ENCODE measurements at regions not wholly inside any gene's neighbourhood (a gene's known extent, or its start where the extent isn't known, plus 50 kb on each side); places are given as distances from the start of the nearest gene placed in this dataset.

DNA sequence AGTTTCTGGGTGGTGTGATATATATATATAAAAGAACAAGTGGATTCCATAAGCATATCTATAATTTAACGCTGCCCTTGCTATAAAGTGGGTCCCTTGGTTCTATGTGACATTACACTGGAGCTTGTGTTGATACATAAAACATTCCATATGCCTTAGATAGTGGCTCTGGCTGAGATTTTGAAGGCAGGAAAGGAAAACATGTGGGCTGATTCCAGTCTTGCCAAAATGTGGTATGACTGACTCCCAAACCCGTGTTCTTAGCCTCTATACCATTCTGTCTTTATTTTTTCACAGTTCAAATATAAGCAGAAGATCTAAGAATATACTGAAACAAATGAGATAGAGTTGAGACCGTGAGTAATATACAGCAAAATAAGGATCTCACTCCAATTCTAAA, 522.8 kb upstream of the LRRC4C start:
- DNase-seq, result no peak

DNA sequence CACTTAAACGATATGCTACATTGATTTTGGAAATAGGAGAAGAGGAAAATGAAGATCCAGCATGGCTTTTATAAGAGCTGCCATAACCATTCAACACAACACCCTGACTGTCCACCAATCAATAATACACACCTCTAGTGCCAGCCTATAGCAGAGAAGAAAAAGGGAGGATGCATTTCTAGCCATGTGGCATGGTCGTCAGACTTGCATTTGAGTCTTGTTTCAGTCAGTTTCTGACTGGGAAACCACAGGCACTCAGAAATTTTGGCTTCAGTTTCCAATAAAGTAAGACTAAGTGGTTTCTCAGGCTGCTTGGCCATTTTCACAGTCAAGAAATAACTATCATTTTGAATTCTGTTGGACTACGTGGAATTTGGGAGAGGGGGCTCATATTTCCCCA, 523.5 kb upstream of the LRRC4C start:
- no peak for DNase-seq

DNA sequence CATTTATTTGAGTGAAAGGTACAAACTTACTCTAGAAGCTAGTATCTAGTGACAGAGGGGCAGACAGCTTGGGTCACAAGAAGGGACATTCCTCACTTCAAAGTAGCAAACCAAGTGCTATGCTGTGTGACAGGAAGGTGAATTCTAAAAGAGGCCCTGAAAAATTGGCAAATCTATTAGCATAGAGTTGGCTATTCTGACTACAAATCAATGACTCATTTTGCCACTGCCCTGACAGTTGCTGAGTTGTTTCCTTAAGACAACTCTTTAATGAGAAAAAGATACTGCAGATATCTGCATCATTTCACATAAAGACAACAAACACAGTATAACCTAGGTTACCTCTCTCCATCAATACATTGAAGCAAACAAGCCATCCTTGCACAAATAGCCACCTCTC, 524.0 kb upstream of the LRRC4C start:
- DNase-seq, result no peak

DNA sequence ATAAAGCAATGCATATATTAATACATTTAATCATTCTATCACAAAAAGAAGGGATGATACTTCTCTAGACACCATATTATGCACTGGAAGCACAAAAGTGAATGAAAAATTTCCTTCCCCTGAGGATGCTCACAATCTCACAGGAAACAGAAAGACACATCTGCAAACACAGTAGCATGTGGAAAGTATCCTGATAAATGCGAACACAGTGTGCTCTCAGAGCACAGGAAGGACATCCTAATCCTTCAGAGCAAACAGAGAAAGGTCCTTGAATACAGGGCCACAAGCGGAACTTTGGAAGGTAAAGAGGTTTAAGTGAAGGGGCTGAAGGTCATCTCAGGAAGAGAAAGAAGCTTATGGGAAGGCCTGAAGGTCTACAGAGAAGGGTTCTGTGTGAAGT, 524.6 kb upstream of the LRRC4C start:
- DNase-seq, result no peak

DNA sequence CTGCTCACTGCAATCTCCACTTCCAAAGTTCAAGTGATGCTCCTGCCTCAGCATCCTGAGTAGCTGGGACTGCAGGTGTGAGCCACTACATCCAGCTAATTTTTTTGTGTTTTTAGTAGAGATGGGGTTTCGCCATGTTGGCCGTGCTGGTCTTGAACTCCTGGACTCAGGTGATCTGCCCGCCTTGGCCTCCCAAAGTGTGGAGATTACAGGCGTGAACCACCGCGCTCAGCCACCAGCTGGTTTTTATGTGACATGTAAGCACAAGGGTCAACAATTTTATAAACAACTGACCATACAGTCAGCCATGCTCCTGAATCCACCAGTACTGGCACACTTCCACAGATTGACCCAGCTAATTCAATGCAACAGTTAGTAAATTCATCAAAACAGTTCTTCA, 526.3 kb upstream of the LRRC4C start:
- no peak for DNase-seq

DNA sequence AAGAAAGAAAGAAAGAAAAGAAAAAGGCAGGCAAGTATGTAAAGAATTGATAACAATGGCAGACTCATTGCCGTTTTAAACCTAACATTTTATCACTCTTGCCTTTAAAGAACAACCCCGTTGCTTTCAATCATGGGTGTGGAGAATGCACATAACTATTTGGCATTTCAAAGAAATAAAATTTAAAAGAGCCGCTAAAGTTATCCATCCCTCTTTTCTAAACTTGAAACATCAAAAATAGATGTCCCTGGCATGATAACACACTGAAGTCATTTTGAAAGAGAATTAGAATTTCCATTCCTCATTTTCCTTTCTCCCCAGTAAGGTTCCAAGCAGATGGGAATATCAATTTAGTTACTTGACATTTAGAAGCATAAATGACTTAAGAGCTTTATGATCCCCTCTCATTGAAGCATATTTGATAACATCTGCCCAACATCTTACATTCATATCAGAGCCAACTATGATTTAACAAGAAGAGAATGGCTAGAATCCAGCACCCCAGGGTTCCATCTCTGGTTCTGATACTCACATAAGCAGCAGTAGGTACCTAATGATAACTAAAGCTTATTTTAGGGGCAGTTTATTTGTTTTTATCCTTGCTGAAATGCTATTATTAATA, 529.6 kb upstream of the LRRC4C start:
- no peak for DNase-seq

DNA sequence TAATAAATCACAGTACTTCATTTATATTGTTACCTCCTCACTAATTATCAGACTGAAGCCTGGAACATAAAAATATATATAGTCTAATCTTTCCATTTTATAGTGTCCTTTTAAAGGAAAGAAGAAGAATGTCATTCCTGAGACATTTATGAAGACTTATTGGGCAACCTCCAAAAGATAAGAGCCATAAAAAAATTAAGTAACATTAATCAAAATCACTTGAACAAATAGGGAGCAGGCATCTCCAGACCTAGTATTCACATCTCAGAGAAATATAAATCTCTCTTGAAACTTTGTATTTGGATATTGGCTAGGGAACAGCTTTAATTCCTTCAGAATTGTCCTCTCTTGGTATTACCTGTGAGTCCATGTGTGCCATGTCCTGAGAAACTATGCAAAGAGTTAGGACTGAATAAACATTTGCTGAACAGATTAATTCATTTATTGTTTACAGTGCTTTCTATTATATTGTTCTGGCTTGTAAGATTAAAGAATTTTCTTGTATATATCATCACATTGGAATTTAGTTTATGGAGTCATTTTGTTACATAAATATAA, 530.5 kb upstream of the LRRC4C start:
- no peak for DNase-seq

DNA sequence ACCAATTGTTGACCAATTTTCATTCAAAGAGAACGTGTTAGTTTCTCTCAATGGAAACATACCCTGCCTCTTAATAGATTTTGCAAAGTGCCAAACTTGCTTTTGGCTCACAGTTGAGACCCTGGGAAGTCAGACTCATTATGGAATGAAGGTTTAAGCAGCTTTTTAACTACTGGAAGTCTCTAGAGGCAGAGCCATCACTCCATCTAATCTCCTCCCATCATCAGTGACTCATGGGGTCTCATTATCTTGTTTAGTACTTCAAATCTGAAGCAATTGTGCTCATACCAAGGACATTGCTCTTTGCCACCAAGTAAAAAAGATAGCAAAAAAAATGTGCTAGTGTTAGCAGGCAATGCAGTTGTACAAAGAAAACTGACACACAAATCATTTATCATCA, 537.1 kb upstream of the LRRC4C start:
- DNase-seq, result no peak

DNA sequence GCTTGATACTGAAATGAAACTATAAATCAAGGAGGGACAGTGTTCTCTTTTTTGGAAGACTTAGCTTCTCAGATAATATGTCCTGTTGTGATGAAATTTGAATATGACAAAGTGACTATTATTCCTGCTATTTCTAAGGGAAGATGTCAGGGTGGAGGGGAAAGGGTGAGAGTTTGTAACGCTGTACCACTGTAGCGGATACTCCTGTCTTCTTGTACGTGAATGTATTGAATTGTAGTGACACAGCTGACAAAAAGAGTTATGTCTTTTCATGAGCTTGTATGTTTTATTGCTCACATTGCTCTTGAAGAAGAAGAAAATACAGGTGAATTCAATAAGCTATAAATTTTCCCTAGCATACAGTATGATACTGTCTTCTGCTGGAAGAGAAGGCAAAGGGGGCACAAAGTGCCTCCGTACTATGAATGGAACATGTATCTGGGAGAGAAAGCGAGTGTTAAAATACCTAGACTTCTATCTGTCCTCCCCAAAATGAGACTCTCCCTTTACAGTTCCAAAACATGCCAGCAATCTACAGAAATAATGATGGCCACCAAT, 538.5 kb upstream of the LRRC4C start:
- no peak for DNase-seq

DNA sequence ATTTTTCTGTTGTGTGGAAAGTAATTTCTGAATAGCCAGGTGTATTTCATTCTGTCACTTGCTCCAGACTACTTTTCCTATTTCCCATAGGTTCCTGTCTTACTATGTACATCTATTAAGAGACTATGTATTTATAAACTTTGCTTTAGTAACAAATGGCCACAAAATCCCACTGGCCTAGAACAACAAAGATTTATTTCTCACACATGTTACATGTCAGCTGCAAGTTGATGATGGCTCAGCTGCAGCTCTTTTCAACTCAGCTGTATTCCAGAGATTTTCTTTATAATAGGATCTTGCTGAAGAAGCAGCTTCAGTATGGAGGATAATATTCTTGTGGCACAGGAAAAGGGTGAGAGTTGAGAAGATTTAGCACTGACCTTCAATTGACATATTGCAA, 539.6 kb upstream of the LRRC4C start:
- no peak for DNase-seq

DNA sequence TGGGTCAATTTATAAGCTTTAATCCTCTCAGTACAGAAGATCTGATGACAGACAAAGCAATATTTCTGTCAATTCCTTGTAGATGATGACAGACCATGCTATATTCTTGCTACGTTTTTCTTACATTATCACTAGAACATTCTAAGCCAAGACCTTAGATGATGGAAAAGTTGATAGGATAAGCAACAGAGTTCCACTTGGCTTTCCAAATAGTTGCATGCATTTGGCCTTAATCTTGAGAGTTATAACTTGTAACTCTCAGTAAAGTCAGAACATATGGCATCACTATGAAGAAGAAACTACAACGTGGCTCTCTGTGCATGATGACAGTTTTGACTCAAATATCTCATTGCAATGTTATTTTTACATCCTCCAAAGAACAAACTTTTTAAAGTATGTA, 544.3 kb upstream of the LRRC4C start:
- no peak for DNase-seq

DNA sequence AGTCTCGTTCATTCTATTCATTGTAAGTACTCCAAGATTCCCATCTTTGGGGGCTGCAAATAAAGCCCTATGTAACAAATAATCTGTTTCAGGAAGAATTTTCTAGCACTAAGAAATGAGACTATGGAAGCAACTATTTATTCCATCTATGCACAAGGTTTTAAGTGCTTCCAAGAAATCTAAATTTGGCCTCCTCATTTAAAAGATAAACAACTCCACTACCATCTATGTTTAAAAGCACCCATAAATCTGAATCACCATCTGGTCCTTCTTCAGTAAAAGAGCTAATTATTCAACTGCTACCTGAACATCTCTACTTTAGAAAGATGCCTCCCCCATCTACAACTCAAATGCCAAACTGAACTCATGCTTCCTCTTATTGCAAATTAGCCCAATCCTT, 547.3 kb upstream of the LRRC4C start:
- DNase-seq, result no peak

DNA sequence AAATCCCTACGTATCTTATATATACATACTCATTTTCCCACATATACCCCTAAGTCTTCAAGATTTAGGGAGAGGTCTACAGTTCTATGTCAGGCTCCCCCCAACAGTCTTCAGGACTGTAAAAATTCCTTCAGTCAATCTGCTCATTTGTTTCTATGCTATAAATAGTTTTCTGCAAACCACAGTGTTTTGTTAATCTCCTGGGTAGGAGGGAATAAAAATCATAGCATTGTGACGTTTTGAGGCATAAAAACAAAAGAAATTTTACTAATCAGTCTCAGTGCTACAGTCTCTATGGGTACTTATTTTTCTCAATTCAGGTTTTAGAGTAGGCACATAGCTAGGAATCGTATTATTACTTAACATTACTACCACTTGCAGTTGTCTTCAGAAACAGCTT, 552.8 kb upstream of the LRRC4C start:
- no peak for DNase-seq

DNA sequence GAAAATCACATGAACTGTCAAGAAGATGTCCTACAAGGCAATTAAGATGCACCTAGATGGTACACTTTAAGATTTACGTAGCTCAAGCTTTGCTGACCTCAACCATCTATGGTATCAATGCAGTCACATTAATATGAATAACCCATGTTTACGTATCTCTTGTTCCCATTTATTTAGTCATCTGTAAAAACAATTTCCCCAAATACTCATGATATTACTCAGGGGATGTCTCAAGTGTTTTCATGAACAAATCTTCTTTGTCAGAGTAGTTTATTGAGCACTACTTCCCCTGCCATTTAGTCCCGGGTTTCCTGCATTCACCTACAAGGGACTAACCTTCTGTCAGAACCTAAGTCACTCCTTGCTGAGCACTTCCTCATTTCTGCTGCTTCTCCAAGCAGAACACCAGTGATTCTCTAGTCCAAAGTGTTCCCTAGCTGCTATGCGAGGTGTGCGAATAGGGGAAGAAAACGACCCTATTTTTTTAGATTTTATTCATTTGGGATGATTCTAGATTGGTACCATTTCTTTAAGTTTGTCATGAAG, 554.3 kb upstream of the LRRC4C start:
- no peak for DNase-seq

DNA sequence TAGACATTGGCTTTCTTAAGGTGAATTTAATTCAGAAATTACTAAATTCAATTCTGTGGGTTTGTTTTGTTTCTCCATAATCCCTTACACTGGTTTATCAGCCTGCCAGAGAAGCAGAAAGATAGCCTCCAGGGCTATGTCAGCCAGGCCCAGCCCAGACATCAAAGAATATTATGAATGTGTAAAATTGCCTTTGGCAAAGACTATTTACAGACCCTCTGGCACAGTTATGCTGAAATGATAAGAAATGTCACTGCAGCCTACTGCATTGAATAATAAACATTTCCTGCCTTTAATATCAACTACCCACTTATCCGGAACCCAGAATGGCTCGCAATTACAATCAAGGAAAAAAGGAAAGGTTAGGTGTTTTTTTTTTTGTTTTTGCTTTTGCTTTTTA, 562.5 kb upstream of the LRRC4C start:
- DNase-seq, result no peak

DNA sequence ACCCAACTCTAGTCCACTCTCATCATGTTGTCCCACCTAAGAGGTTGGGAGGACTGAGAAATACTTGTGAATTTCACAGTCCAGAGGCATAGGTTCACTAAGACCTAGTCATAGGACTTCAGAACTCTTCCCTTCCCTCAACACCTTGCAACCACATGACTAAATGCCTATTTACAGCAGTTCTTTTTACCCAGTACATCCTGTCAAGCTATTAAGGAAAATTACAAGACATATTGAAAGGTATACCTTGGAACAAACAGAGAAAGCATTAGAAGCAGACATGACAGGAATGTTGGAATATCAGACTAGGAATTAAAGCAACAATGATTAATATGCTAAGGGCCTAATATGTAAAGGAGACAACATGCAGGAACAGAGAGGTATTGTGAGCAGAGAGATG, 563.8 kb upstream of the LRRC4C start:
- no peak for DNase-seq

DNA sequence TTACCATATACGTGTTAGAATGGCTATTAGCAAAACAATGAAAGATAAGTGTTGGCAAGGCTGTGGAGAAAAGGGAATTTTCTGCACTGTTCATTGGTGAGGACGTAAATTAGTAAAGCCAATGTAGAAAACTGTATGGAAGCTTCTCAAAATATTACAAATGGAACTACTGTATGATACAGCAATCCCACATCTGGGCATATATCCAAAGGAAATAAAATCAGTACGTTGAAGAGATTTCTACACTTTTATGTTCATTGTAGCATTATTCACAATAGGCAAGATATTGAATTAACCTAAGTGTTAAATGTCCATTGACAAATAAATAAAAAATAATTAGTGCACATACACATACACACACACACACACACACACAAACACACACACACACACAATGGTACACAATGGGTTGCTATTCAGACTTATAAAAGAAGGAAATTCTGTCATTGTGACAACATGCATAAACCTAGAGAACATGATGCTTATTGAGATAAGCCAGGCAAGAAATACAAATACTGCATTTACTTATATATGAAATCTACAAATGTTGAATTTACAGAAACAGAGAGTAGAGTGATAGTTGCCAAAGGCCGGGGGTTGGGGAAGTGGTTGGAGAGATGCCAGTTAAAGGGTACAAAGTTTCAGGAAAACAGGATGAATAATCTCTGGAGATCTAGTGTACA, 565.8 kb upstream of the LRRC4C start:
- DNase-seq, result no peak

DNA sequence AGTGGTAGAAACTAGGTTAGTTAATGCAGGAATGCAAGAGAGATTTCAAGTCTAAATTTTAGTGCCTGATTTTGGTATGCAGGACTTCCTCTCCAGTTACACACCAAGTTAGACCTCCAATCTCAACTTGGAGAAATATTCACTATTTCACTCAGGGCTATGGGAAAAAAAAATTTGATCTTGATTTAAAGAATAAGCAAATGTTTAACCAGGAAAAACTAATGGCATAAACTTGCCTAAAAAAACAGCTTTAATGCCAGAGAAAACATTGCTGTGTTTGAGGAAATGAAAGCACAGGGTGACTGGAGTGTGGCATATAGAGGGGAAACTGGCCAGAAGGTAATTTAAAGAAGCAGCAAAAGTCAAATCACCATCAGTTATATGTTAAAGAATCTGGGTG, 575.4 kb upstream of the LRRC4C start:
- no peak for DNase-seq

DNA sequence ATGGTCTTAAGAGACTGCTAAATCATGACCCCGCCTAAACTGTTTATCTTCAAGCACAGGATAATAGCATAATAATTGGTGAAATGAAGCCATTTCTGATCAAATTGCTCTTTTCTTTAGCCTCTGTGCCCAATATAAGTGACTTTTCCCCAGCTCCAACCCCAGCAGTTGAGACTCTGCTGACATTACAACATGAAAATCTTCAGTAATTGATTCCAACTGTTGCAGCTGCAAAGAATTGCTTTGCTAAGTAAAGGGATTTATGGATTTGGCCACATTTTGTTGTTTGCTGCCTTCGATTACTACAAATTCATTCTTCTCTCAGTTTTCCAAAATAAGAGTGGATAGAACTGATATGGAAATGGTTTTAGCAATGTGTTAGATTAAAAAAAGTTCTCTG, 576.7 kb upstream of the LRRC4C start:
- no peak for DNase-seq

DNA sequence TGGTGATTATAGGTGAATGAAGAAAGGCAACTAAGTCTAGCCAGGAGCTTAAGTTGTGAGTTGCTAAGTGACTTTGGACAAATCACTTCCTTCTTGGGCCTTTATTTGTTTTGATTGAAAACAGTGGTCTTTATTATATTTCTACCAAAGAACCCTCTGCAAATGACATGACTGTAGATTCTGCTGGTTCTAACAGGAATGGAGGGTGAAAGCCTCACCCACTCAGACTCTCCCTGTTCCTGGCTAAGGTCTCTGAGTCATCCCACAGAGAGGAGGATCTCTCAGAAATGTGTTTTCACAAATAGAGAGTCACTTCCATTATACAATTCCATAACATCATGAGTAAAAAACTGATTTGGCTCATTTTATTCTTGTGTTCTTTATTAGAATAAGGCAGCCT, 583.9 kb upstream of the LRRC4C start:
- no peak for DNase-seq

DNA sequence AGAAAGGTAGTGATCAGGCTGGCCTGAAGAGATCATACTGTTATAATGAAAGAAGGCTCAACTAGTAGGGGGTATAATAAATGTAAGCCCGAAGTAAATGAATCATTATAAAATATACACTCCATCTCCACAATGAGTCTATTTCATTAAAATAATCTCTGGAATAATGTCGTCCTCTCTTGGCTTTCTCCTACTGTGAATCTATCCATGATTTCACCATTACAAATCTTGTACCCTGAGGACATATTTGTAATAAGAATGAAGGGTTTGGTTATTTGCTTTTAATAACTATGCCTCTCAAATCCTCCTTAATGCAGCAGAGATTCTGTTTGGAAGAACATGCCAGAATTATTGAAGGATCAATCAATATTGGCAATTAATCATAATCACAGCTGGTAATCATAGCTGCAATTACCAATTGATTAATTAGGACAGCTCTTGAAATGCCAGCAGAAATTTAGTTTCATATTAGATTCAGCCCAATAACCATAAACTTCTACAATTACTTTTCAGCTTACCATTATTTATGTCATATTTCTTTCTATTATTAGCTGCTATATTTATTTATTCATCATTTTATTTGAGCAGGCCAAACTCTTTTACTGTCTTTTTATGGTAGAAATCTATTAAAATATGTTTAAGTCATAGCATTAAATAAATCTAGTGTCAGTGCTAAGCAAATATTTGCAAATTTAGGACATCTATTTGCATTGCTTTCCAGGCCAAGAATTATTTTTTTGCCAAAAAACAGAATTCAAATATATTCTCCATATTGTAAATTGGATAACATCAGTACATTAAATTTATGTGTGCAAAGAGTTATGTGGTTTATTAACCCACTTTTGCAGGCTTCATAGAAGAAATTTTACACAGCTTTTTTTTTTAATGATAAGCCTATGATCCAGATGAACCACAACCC, 588.4 kb upstream of the LRRC4C start:
- no peak for DNase-seq

DNA sequence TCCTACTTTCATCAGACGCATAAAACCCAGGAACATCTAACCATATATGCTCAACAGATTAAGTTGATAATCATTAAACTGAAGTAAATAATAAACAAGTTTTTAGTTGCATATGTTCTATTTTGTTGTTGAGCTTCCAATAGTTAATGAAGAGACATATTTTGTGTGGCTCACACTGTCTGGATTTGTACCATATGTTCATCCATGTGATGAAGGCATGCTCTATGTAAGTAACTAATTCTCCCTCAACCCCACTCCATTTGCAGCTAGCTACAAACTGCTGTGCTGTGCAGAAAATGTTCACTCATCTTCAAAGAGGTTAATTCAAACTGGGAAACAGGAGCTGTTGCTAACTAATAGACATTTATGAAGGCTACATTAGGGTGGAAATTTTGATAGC, 589.7 kb upstream of the LRRC4C start:
- DNase-seq, result no peak

DNA sequence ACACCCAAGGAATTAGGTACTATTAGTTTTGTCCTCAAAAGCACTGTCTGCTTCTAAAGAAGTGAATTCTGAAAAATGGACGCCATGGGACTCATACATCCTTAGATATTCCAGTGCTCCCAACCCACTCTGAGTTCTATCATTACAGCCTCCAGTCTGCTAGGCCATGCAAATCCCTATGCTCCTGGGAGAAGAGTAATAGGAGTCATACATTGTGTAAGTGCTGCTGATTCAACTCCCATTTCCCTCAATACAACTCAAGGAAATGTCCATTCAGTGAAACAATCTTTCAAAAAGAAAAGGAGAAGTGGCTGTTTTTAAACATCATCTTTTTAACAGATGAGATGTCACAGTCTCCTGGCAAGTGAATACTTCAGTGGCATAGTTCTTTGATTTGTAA, 590.2 kb upstream of the LRRC4C start:
- DNase-seq, result no peak
